G401 (cell line): ENCODE measurements at regions not wholly inside any gene's neighbourhood (a gene's known extent, or its start where the extent isn't known, plus 50 kb on each side); places are given as distances from the start of the nearest gene placed in this dataset.

Experiments used
- DNase-seq: peaks from one replicate; pipeline ENCODE4 v3.0.0-alpha.2; 2015; ENCODE audit warnings: low spot score
- in situ Hi-C: cut with HindIII; loops from 2 replicates; pipeline ENCODE4 v1.10.0; 2016; ENCODE audit warnings: low sequenced_read_pairs, mixed read lengths

DNA sequence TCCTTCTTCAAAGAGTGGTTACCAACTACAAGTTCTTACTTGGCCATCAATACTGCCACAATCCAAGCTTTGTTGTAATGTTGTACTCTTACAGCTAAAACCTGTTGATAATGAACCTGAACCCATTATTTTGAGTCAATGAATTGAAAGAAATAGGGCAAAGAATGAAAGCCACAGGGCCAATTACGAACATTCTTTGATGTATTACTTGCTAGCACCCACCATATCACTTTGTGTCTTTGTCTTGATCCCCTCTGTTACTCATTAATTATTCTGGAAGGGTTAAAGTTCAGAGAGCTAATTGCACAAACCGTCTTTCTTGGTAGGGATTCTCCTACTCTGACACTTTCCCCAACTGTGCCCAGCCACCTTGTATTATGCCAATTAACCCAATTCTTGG lies 53.2 kb upstream of the TFEC start:
- DNase-seq, result no peak
- in situ Hi-C loops, result no loop called here

DNA sequence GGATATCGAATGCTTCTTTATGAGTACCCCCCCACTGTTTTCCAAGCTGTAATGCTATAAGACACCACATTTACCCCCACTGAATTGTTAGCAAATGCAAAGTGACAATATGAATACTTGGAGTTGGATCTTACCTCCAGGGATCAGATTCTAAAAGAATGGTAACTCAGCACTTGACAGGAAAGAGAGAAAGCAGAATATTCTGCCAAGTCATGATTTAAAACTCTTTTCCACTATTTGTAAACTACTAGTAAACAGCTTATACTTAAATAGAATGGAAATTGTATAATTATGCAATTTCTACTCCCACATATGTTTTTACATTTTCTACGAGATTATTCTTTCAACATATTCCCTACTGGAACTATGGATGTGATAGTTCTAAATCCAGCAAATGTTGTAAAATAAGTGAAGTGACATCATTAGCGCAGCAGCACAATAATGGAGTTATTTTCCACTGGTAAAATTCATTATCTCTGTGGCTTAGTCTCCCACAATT lies 56.0 kb upstream of the TFEC start:
- DNase-seq, result no peak
- in situ Hi-C loops, result no loop called here

DNA sequence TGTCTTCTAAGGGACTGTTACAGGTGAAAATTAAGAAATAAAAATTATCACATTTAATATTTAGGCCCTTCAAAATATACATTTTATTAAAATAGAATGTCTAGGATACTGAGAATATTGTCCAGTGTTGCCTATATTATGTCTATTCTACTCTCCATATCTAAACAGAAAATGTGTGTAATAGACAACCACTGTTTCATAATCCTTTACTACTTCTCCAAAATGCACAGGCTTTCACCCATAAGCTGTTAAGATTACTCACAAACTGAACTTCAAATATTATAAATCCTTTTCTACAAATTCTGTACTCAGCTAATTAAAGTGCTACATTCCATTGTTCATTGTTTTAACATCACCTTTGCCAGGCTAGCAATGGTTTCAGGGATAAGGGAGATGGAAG lies 56.7 kb upstream of the TFEC start:
- no peak for DNase-seq
- in situ Hi-C loops, result no loop called here

DNA sequence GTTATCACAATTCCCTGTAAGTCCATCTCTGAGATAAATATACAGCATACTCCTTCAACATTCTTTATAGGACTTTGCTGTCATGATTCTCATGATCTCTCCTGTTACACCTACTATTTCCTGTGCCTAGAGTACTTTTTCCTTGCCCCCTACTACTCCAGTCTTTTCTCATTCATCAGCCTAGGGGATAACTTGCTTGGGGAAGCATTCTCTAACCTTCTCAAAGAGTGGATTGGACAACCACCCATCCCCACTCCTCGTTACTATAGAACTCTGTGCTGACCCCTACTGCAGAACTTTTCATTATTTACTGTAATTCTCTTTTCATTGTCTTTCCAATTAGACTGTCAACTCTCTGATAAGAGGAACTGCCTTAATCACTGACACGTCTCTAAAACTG lies 57.4 kb upstream of the TFEC start:
- in situ Hi-C loops, result no loop called here
- DNase-seq, result no peak

DNA sequence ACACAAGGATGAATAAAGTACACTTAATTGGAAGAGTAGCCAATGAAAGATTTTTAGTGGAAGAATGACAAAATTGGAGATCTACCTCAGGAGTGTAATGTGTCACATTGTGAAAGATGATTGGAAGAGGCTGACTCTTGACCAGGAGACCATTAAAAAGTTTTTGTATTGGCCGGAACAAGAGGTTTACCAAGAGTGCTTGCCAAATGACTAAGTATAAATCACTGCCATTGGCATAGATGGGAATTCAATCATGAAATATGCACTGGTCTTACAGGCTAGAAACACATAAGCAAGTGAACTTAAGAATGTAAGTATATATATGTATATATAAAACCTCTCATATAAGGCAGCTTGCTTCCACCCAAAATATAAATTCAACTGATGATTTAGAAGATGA lies 58.7 kb upstream of the TFEC start:
- DNase-seq, result no peak
- in situ Hi-C loops, result no loop called here

DNA sequence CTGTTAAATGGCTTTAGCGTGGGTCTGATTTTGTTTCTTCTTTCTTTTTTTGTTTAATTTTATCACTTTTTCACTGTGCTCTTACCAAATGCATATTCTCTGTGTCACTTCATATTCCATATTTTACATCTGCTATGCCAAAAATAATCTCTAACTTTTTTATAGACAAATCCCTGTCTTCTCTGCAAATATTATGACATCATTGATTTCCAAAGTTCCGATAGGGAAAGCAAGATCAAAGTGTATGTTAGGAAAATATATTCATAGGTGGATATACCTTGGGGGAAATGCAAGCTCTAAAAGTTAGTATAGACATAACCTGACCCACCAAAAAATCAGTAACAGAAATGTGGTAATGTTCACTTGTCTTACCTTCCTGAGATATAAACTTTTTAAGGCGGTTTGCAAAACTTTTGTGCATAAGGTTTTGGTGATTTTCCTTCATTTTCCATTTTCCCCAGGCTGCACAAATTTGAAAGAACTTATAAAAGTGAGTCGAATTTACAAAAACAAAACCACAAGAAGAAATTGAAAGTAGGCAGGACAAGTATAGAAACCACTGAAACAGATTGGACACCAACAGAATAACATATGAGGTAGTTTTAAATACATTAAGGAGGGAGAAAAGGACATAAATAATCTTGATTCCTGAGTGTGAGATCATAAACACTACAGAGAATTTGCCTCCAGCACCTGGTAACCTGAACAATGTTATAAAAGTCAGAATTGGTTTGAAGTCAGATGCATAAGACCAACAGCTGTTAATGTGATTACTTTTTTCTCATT lies 63.1 kb upstream of the TFEC start:
- in situ Hi-C loops, result no loop called here
- DNase-seq, result no peak

DNA sequence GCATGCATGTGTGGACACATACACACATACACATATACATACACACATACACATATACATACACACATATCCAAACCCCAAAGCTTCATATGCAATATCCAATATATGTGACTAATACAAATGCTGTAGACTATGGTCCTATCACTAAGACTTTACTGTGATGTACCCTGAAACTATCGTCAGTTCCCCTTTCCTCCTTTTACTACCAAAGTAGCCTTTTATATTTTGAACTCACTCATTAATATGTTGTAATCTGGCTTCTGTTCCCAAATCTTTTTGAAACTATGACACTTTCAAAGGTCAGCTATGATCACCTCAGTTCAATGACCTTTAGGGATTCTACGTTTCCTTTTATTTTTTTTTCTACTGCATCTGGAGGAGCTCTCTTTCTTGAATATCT lies 64.8 kb upstream of the TFEC start:
- DNase-seq, result no peak
- in situ Hi-C loops, result no loop called here

DNA sequence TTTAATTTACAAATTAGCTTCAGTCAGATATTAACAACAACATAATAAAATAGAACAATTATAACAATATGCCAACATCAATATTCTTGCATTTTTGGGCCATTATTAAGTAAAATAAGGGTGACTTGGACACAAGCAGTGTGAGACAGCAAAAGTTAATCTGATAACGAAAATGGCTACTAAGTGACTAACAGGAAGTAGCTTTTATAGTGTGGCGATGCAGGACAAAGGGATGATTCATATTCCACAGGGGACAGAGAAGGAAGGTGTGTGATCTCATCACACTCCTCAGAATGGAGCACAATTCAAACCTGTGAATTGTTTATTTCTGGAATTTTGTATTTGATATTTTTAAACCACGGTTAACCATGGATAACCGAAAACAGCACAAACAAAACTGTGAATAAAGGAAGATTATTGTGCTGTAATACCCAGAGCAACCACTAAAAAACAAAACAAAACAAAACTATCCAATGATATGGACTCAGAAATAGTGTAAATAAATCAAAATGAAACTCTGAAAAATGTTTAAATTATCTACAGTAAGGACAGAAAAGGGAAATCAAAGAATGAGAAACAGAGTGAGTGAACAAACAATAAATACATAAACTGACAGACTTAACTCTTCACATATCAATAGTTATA lies 66.9 kb upstream of the TFEC start:
- DNase-seq, result no peak

DNA sequence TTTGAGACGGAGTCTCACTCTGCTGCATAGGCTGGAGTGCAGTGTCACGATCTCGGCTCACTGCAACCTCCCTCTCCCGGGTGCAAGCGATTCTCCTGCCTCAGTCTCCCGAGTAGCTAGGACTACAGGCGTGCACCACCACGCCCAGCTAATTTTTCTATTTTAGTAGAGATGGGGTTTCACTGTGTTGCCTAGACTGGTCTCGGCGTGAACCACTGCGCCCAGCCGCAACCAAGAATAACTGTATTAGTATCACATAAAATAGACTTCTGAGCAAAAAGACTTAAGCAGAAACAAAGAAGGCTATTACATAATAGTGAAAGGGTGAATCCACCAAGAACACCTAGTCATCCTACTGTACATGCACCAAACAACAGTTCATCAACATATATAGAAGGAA lies 67.6 kb upstream of the TFEC start:
- no peak for DNase-seq
- in situ Hi-C loops, result no loop called here

More for the DNA sequence above, 66.9 kb upstream of the TFEC start:
- in situ Hi-C loops, result no loop called here

DNA sequence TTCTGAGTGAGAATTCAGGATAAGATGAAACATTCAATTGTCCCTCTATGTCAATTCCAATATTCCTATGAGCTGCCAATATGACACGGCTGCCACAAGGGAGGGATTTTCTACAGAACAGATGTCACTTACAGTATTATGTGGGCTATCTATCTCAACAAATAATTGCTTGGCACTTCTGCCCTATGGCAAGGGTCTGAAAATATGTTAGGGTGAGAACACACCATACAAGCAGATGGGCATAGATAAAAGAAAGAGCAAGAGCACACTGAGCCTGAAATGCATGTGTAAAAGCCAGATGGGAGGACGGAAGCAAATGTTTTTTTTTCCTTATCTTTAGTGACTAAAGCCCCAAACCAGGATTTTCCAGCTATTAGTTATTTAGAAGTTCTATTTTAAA lies 70.1 kb upstream of the TFEC start:
- in situ Hi-C loops, result no loop called here

DNA sequence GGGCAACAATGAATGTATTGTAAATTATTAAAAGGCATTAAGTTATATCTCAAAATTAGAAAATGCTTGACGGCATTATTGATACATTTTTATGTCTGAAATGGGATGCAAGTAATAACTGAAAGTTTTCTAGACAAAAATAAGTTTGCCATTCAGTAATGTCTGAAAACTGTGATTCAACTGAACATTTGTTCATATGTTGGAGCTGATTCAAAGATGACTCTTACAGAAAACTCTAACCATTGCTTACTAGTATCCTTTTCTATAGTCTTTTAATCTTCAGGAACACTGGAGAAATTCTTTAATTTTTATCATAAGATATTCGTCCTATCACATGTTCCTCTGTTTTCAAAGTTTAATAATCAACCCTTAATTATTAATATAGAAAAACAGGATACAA lies 71.1 kb upstream of the TFEC start:
- DNase-seq, result no peak
- in situ Hi-C loops, result no loop called here

More for the DNA sequence above, 70.1 kb upstream of the TFEC start:
- DNase-seq, result no peak

DNA sequence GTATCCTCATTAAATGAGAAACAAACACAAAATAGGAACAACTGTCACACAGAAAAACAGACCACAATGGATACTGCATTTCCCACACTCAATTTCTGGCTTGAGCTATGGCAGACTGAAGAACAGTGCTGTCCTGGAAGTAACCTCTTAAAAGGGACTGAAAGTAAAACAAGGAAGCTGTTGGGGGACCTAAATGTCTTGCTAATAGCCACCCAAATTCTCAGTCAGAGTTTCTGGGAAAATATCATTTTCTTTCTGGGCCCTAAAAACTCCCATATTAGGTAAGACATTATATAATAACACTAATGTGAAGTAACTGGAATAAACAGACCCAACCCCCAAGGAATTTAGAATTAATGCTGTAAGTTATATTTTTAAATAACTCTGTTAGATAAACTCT lies 80.9 kb upstream of the TFEC start:
- in situ Hi-C loops, result no loop called here
- DNase-seq, result no peak

DNA sequence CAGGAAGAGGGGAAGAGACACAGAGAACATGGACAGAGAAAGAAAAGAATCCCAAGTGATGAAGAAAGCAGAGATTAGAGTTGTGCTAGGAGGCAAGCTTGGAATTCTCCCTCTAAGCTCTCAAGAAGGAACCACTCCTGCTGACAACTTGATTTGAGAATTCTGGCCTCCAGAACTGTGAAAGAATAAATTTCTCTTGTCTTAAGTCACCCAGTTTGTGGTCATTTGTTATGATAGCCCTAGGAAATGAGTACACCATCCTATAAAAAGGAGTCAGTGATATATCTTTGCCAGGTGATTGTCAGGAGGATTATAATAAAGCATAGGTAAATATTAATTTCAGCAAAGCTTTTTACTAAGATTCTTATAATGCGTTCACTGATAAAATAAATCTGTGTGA lies 82.7 kb upstream of the TFEC start:
- no peak for DNase-seq
- in situ Hi-C loops, result no loop called here

DNA sequence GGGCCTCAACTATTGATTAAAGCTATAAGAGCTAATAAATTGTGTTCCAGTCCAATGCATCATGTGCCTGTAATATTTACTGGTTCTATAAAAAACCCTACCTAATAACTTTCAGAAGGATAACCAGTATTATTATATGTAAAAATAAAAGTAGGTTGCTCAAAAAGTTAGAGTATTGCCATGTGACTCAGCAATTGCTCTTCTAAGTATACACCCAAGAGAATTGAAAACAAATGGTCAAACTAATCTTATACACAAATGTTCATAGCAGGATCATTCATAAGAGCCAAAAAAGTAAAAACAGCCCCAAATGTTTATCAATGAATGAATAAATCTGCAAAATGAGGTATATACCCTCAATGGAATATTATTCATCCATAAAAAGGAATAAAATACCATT lies 89.5 kb upstream of the TES start:
- in situ Hi-C loops, result no loop called here
- no peak for DNase-seq

DNA sequence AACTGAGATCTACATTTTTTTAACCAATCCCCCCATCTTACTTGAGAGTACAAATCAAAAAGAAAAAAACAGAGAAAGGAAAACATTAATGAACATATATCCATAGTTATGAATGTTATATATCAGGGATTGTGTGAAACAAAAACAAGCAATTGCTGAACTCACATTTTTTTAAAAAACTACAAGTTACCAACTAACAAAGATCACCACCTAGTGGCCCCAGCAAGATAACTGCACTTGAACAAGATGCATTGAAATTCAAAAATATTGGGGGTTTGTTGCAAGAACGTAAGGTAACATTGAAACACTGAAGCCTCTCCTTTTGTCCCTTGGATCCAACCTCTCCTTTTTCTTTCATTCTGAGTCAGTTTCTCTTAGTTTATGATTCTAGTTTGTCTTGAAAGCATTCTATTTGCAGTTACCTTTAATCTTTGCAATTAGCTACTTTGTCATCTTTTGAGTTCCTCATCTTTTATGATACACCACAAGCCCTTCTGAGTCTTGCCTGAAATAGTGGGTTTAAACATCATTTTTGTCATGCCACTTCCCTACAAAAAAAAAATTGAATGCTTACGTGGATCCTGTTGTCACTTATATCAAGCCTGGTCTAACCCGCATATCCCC lies 87.3 kb upstream of the TES start:
- peak; percentile 12 for DNase-seq
- in situ Hi-C loops, result no loop called here

DNA sequence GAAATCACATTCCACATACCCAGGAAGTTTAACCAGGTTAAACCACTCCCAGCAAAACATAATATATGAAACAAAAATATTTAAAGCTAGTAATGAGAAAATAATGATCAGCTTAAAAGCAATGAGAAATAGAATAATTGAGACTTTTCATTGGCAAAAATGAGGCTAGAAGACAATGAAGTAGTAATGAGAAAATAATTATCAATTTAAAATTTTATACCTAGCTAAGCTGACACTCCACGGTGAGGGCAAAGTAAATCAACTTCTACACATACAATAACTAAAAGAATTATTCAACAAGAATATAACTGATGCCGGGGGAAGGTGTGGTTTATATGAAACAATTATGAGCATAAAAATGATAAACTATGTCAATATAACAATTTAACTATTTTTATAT lies 82.2 kb upstream of the TES start:
- DNase-seq, result no peak
- in situ Hi-C loops, result no loop called here

DNA sequence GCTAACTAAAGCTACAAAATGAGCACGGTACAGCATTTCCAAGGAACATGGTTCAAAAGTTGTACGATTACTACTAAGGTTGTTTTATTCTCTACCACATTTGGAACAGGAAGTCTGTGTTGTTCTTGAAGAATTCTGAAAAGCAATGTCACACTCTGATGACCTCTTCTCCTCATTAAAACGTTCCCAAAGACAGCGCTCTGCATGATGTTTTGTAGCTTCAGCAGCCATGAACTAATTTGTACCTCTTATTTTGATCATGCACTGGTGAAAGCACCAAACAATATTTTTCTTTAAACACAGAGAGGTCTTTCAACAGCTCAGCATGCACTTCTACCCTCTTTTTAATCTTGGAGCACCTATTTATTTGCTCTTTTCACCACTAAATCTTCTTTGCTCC lies 75.0 kb upstream of the TES start:
- no peak for DNase-seq
- in situ Hi-C loops, result no loop called here

DNA sequence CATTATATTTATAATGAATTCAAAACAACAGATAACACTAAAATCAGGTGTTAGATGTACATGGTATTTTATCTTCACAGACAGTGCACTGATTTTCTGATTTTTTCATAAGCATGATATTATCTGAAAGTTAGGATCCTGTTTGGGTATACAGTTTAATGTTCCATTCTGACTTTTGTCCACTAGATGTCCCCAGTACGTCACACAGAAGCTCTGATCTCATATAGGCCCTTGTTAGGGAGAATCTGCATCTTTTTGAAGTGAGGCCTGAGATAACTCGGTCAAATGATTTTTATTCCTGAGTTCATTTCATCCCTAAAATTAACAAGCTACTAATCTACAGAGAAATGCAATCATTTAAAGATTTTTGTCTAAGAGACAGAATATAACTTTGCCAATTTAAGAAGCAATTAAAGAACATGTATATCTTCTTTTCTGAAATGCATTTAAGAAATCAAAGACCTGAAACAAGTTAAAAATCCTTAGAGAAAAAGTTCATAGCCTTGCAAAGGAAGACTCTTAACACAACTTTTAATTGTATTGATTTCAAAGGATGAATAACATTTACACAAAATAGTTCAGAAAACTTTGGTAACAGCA lies 72.0 kb upstream of the TES start:
- DNase-seq, result peak; percentile 51

DNA sequence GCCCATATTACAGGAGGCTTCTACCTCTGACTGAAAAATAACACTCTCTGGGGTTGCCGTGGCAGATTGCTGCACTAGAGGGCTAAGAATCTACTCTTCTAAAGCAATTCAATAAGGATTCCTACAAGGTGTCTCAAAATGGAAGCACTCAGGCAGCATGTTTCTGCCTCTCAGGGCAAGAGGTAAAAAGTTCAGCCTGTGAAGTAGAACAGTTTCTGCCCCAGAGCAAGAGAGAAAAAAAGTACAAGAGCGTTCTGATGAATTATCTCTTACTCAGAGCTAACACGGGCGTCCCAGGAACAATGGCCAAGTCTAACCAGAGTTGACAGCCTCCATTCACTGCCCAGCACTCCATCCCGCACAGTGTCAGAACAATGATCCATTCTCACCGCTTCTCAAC lies 71.3 kb upstream of the TES start:
- in situ Hi-C loops, result no loop called here
- no peak for DNase-seq

More for the DNA sequence above, 72.0 kb upstream of the TES start:
- in situ Hi-C loops, result no loop called here

DNA sequence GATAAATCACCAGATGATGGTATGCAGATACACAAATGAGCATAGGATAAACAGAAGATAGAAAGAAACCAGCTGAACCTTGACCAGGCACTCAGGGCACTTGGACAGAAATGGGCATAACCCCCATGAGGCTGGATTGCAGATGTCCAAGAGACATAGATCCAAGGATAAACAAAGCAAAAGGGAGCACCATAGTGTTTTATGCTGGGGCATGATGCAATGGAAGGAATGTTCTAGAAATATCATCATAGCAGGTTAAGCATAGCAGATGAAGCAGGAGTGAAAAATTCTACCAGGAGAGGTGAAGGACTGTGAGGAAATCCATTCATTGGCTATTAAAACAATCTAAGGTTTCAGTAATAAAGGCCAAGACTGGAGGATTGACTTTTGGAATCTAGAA lies 70.5 kb upstream of the TES start:
- DNase-seq, result no peak
- in situ Hi-C loops, result no loop called here
